Endothelial cell of umbilical vein (primary cell): ENCODE measurements at regions not wholly inside any gene's neighbourhood (a gene's known extent, or its start where the extent isn't known, plus 50 kb on each side); places are given as distances from the start of the nearest gene placed in this dataset.

Experiments
- CTCF ChIP-seq, 2 donors: IDR thresholded peaks; 1 replicate in 1 of 2; 2 replicates in 1 of 2; pipeline ENCODE4 v1.5.1; 2011; ENCODE audit warnings: low read length in 2 of 2, mild to moderate bottlenecking in 2 of 2, moderate library complexity in 2 of 2, control low read depth in 1 of 2, inconsistent platforms in 1 of 2, low read depth in 1 of 2; ENCODE audit not compliant: insufficient read depth in 1 of 2; ENCODE audit errors: extremely low read depth in 1 of 2
- EZH2 ChIP-seq: IDR thresholded peaks from 2 replicates; pipeline ENCODE4 v1.6.1; 2012; ENCODE audit warnings: borderline replicate concordance, low read depth, mild to moderate bottlenecking, moderate library complexity, low read length, inconsistent platforms; ENCODE audit not compliant: severe bottlenecking
- GATA2 ChIP-seq: IDR thresholded peaks from 2 replicates; pipeline ENCODE4 v1.7.0; 2011; ENCODE audit warnings: low read depth, mild to moderate bottlenecking, moderate library complexity, mixed read lengths, low read length; ENCODE audit not compliant: insufficient read length, insufficient read depth
- JUN ChIP-seq: IDR thresholded peaks from 2 replicates; pipeline ENCODE4 v1.6.1; 2011; ENCODE audit warnings: borderline replicate concordance, low read depth; ENCODE audit not compliant: insufficient read length, insufficient read depth
- MAX ChIP-seq: IDR thresholded peaks from 2 replicates; pipeline ENCODE4 v1.6.1; 2011; ENCODE audit not compliant: insufficient read depth, insufficient read length
- MYC ChIP-seq: IDR thresholded peaks from one replicate; pipeline ENCODE4 v1.6.1; 2011; ENCODE audit warnings: mild to moderate bottlenecking, low read depth, low read length
- POLR2A ChIP-seq: IDR thresholded peaks from 2 replicates; pipeline ENCODE4 v1.6.1; 2012; ENCODE audit warnings: low read depth, mild to moderate bottlenecking, control low read depth, low read length

DNA sequence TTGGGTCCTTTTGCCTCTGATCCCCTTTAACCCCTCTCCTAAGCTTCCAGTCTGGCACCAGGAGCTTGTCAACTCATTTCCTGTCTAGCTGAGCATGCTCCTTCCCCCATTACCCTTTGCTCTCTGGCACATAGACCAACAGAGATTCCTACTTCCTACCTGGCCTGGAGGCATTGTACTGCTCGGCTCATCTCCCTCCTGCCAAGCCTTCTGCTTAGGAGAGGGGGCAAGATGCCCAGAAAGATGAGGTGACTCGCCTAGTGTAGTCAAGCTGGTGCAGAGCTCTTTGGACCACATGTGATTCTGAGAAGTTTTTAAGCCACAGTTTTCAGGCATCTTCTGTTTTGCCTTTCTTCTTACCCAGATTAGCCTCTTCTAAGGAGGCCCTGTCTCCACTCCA, 95.4 kb downstream of the ZNF621 start:
- TF ChIP-seq CTCF (IDR thresholded peaks at IDR 0.05; ENCODE audit: extremely low read depth in 1 of 2, insufficient read depth in 1 of 2, low read depth in 1 of 2, low read length in 2 of 2) (no peak), EZH2 (no peak), JUN (no peak), MYC (no peak), MAX (no peak), POLR2A (no peak), GATA2 (no peak)
